Osteoblast (primary cell): ENCODE measurements at regions not wholly inside any gene's neighbourhood (a gene's known extent, or its start where the extent isn't known, plus 50 kb on each side); places are given as distances from the start of the nearest gene placed in this dataset.

Source experiments
- DNase-seq: peaks from one replicate; pipeline ENCODE4 v3.0.0; 2011; ENCODE audit warnings: low spot score, mixed read lengths; ENCODE audit not compliant: insufficient read length; ENCODE audit errors: missing footprints
- H2AFZ ChIP-seq: 2 replicates; pipeline ENCODE4 v1.6.0; 2011; ENCODE audit warnings: mild to moderate bottlenecking, low read length
- H3K27ac ChIP-seq: 2 replicates; pipeline ENCODE4 v1.5.1; 2011; ENCODE audit warnings: mild to moderate bottlenecking, low read depth, low read length, moderate library complexity
- H3K27me3 ChIP-seq: 2 replicates; pipeline ENCODE4 v1.6.0; 2012; ENCODE audit warnings: mild to moderate bottlenecking, control low read depth, inconsistent platforms, low read length, moderate library complexity; ENCODE audit not compliant: insufficient read depth
- H3K36me3 ChIP-seq: 2 replicates; pipeline ENCODE4 v1.5.1; 2011; ENCODE audit warnings: mild to moderate bottlenecking, low read length, control low read depth, moderate library complexity; ENCODE audit not compliant: insufficient read depth
- H3K4me1 ChIP-seq: 2 replicates; pipeline ENCODE4 v1.5.1; 2011; ENCODE audit warnings: mild to moderate bottlenecking, low read length, control low read depth, moderate library complexity; ENCODE audit not compliant: insufficient read depth
- H3K4me2 ChIP-seq: 2 replicates; pipeline ENCODE4 v1.6.0; 2011; ENCODE audit warnings: mild to moderate bottlenecking, low read length; ENCODE audit not compliant: insufficient read depth
- H3K4me3 ChIP-seq: fragments of 200-600 bp; sonication (generic); 3 replicates; pipeline ENCODE4 v1.5.1; 2012; ENCODE audit warnings: mild to moderate bottlenecking, low read length, inconsistent platforms; ENCODE audit not compliant: insufficient read depth
- H3K79me2 ChIP-seq: 2 replicates; pipeline ENCODE4 v1.6.0; 2012; ENCODE audit warnings: mild to moderate bottlenecking, low read length, control low read depth, inconsistent platforms; ENCODE audit not compliant: insufficient read depth
- H3K9me3 ChIP-seq: 2 replicates; pipeline ENCODE4 v1.5.1; 2011; ENCODE audit warnings: low read depth, low read length, control low read depth
- H4K20me1 ChIP-seq: 2 replicates; pipeline ENCODE4 v1.6.0; 2012; ENCODE audit warnings: mild to moderate bottlenecking, low read length, control low read depth; ENCODE audit not compliant: insufficient read depth
- CTCF ChIP-seq: IDR thresholded peaks from 2 replicates; pipeline ENCODE4 v1.5.1; 2011; ENCODE audit warnings: mild to moderate bottlenecking, low read depth, low read length, moderate library complexity; ENCODE audit errors: extremely low read depth

DNA sequence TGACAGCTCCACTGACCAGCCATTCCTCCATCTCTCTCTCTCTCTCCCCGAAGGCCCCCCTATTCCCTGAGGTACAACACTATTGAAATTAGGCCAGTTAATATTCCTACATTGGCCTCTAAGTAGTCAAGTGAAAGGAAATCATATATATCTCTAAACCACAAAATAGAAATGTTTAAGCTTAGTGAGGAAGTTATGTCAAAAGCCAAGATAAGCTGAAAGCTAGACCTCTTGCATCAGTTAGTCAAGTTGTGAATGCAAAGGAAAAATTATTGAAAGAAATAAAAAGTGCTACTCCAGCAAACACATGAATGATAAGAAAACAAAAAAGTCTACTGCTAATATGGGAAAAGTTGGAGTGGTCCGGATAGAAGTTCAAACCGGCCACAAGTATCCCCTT is 301.3 kb upstream of the RBMS1 start:
- Histone ChIP-seq H4K20me1 (no peaks in the 10 kb centered on the region), H3K4me3 (no peak overlapping the region), H3K4me1 (no peaks in the 10 kb centered on the region), H3K27me3 (no peaks in the 10 kb centered on the region), H3K79me2 (no peaks in the 10 kb centered on the region), H2AFZ (no peak overlapping the region), H3K36me3 (no peaks in the 10 kb centered on the region), H3K4me2 (no peak overlapping the region), H3K27ac (no peak overlapping the region), H3K9me3 (no peaks in the 10 kb centered on the region)
- no peak for DNase-seq
- no peak for TF ChIP-seq CTCF

GRCh38 chr2:160803881-160804280 is 310.3 kb upstream of the RBMS1 start:
- no peaks in the 10 kb centered on the region for H3K27me3 ChIP-seq

DNA sequence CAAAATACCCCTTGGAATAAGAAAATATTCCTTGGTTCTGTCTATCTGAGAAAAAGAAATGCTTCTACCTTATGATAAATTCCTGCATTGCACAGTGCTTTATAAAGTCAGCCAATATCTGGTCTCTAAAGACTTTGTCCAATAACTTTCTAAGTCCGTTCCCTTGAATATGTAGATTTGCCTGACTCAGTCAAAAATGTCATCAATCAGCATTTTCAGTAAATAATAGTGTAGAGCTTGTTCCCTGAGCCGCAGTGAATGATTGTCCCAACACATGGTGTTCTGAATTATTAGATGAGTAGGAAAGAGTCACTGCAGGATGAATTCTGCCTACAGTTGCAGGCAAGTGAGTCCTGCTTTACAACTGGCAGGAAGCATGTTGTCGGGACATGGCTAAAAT is 316.8 kb upstream of the RBMS1 start:
- no peaks in the 10 kb centered on the region for H3K36me3 ChIP-seq
- no peak overlapping the region for H3K4me3 ChIP-seq

More at GRCh38 chr2:160803881-160804280, 310.3 kb upstream of the RBMS1 start:
- H3K4me3 ChIP-seq = no peak overlapping the region
- TF ChIP-seq CTCF = no peak
- no peaks in the 10 kb centered on the region for H3K4me1 ChIP-seq
- H3K27ac ChIP-seq = no peak overlapping the region
- no peaks in the 10 kb centered on the region for H3K36me3 ChIP-seq
- H3K79me2 ChIP-seq = no peaks in the 10 kb centered on the region
- H3K4me2 ChIP-seq = no peak overlapping the region
- H4K20me1 ChIP-seq = no peaks in the 10 kb centered on the region
- DNase-seq = no peak
- no peak overlapping the region for H2AFZ ChIP-seq
- H3K9me3 ChIP-seq = no peaks in the 10 kb centered on the region

GRCh38 chr2:160812830-160813505 is 319.4 kb upstream of the RBMS1 start:
- H3K36me3 ChIP-seq = no peaks in the 10 kb centered on the region
- no peaks in the 10 kb centered on the region for H3K27me3 ChIP-seq
- H2AFZ ChIP-seq = no peak overlapping the region
- no peak for DNase-seq
- H3K27ac ChIP-seq = no peak overlapping the region
- no peaks in the 10 kb centered on the region for H3K79me2 ChIP-seq
- no peak overlapping the region for H3K4me2 ChIP-seq
- no peak overlapping the region for H3K4me3 ChIP-seq
- no peaks in the 10 kb centered on the region for H4K20me1 ChIP-seq
- no peaks in the 10 kb centered on the region for H3K9me3 ChIP-seq
- no peak for TF ChIP-seq CTCF
- no peaks in the 10 kb centered on the region for H3K4me1 ChIP-seq

More for the DNA sequence above, 316.8 kb upstream of the RBMS1 start:
- Histone ChIP-seq H2AFZ (no peak overlapping the region), H4K20me1 (no peaks in the 10 kb centered on the region), H3K4me2 (no peak overlapping the region), H3K79me2 (no peaks in the 10 kb centered on the region), H3K9me3 (no peaks in the 10 kb centered on the region), H3K4me1 (no peaks in the 10 kb centered on the region), H3K27me3 (no peaks in the 10 kb centered on the region), H3K27ac (no peak overlapping the region)
- TF ChIP-seq CTCF = no peak
- no peak for DNase-seq
